Kidney epithelial cell (primary cell): ENCODE measurements at regions not wholly inside any gene's neighbourhood (a gene's known extent, or its start where the extent isn't known, plus 50 kb on each side); places are given as distances from the start of the nearest gene placed in this dataset.

Experiments
- DNase-seq: peaks from one replicate; pipeline ENCODE4 v3.0.0-alpha.2; 2010; ENCODE audit warnings: low read depth
- H3K27me3 ChIP-seq: 2 replicates; pipeline ENCODE4 v1.6.0; 2011; ENCODE audit warnings: low read length; ENCODE audit not compliant: control insufficient read depth, insufficient read depth
- H3K36me3 ChIP-seq: 2 replicates; pipeline ENCODE4 v1.5.1; 2011; ENCODE audit warnings: low read length; ENCODE audit not compliant: control insufficient read depth, insufficient read depth
- H3K4me3 ChIP-seq: 2 replicates; pipeline ENCODE4 v1.5.1; 2011; ENCODE audit warnings: low read depth, mild to moderate bottlenecking, control low read depth, low read length
- TF ChIP-seq, protein P1 (sequence below): IDR thresholded peaks from 2 replicates; pipeline ENCODE4 v1.5.1; 2011; ENCODE audit warnings: mild to moderate bottlenecking, moderate library complexity, low read length, control low read depth, inconsistent platforms; ENCODE audit not compliant: insufficient read depth, poor library complexity, severe bottlenecking

- no peaks in the 10 kb centered on the region for H3K27me3 ChIP-seq
- no peaks in the 10 kb centered on the region for H3K36me3 ChIP-seq
- TF ChIP-seq, protein P1, sequence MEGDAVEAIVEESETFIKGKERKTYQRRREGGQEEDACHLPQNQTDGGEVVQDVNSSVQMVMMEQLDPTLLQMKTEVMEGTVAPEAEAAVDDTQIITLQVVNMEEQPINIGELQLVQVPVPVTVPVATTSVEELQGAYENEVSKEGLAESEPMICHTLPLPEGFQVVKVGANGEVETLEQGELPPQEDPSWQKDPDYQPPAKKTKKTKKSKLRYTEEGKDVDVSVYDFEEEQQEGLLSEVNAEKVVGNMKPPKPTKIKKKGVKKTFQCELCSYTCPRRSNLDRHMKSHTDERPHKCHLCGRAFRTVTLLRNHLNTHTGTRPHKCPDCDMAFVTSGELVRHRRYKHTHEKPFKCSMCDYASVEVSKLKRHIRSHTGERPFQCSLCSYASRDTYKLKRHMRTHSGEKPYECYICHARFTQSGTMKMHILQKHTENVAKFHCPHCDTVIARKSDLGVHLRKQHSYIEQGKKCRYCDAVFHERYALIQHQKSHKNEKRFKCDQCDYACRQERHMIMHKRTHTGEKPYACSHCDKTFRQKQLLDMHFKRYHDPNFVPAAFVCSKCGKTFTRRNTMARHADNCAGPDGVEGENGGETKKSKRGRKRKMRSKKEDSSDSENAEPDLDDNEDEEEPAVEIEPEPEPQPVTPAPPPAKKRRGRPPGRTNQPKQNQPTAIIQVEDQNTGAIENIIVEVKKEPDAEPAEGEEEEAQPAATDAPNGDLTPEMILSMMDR: no peak
- no peak for DNase-seq
- H3K4me3 ChIP-seq: no peak overlapping the region
These were observed 225.6 kb upstream of the SATB1 start for GRCh38 chr3:18650731-18651130.

GRCh38 chr3:18649666-18650363 is 224.7 kb upstream of the SATB1 start:
- TF ChIP-seq, protein P1: no peak
- Histone ChIP-seq H3K4me3 (no peak overlapping the region), H3K36me3 (no peaks in the 10 kb centered on the region), H3K27me3 (no peaks in the 10 kb centered on the region)
- no peak for DNase-seq

GRCh38 chr3:18648868-18649462 is 223.8 kb upstream of the SATB1 start:
- Histone ChIP-seq H3K36me3 (no peaks in the 10 kb centered on the region), H3K27me3 (no peaks in the 10 kb centered on the region), H3K4me3 (no peak overlapping the region)
- TF ChIP-seq, protein P1: no peak
- DNase-seq: no peak

DNA sequence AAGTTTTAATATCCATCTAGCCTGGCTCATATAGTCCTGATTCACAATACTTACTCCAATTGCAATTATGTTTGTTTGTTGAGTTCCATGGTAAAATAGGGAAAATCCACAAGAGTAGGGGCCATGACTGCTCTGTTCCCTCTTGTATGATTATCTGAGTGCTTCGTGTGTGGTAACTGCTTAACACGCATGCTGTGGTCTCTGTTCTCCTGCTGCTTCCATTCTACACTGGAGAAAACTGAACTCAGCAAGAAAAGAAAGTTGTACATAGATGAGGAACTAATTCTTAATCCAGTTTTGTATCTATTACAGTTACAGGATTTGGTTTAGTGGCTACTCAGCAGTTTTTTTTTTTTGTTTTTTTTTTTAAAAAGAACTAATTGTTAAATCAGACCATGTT is 223.0 kb upstream of the SATB1 start:
- H3K27me3 ChIP-seq: no peaks in the 10 kb centered on the region
- TF ChIP-seq, protein P1: no peak
- no peak overlapping the region for H3K4me3 ChIP-seq
- DNase-seq: no peak
- no peaks in the 10 kb centered on the region for H3K36me3 ChIP-seq

GRCh38 chr3:18645619-18646018 is 220.5 kb upstream of the SATB1 start:
- Histone ChIP-seq H3K36me3 (no peaks in the 10 kb centered on the region), H3K4me3 (no peak overlapping the region), H3K27me3 (no peaks in the 10 kb centered on the region)
- DNase-seq: no peak
- TF ChIP-seq, protein P1: no peak

DNA sequence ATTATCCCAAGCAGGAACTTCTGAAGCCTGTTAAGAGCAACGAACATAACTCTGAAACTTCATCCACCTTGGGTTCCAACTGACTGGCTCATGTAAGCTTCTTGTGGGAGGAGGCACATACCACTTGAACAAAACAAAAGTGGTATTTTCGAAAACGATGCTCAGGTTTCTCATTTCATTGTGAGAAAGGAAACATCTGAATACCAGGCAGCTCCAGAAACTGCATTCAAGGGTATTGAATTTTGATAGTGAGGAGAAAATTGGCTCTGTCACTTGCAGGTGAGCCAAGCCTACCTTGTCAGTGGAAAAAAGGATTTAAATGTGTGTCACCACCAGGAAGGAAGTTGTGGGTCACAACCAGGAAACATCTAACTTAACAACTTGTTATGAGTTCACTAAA is 218.1 kb upstream of the SATB1 start:
- TF ChIP-seq, protein P1: no peak
- Histone ChIP-seq H3K4me3 (no peak overlapping the region), H3K36me3 (no peaks in the 10 kb centered on the region), H3K27me3 (no peaks in the 10 kb centered on the region)
- DNase-seq: no peak
